ENCODE measurements at regions not wholly inside any gene's neighbourhood (a gene's known extent, or its start where the extent isn't known, plus 50 kb on each side); places are given as distances from the start of the nearest gene placed in this dataset.

- no peak for DNase-seq
- Histone ChIP-seq H3K4me1 (ENCODE audit: insufficient read depth, low read length) (no peaks in the 10 kb centered on the region; the same call in 1 of the 2 replicates), H4K20me1 (ENCODE audit: low read length) (no peaks in the 10 kb centered on the region), H3K36me3 (ENCODE audit: low read depth, low read length) (no peaks in the 10 kb centered on the region), H3K9me3 (ENCODE audit: low read length) (no peaks in the 10 kb centered on the region), H3K9me2 (replicated peaks; ENCODE audit: low read length) (no peaks in the 10 kb centered on the region), H3F3A (ENCODE audit: low read length, unreplicated experiment) (no peaks in the 10 kb centered on the region), H3K27me3 (ENCODE audit: low read length) (no peaks in the 10 kb centered on the region), H3K27ac (ENCODE audit: low read length) (no peak overlapping the region), H2AFZ (ENCODE audit: low read length) (no peak overlapping the region), H3K4me3 (ENCODE audit: low read length) (no peak overlapping the region), H3K79me2 (ENCODE audit: low read length) (no peaks in the 10 kb centered on the region), H3K9ac (ENCODE audit: low read length) (no peak overlapping the region), H3K4me2 (ENCODE audit: low read length) (no peak overlapping the region)
- no peak for TF ChIP-seq CTCF (conservative IDR thresholded peaks at IDR 0.05; ENCODE audit: low read depth, low read length)
- TF ChIP-seq EZH2 (IDR thresholded peaks at IDR 0.05; ENCODE audit: low read length, unreplicated experiment) = no peak
- TF ChIP-seq EZH2phosphoT487 (IDR thresholded peaks at IDR 0.05; ENCODE audit: borderline replicate concordance, low read length) = no peak
- ATAC-seq = no peak
- BruUV-seq (replicated peaks) = no TSS peak
- intact Hi-C loops (cut with micrococcal nuclease) = no loop called here
- POLR2A ChIA-PET (ENCODE audit: unreplicated experiment) = no interaction called here
- CTCF ChIA-PET = no interaction called here
Observed at GRCh38 chr3:66717806-66718205, 217.0 kb upstream of the LRIG1 start.

GRCh38 chr3:66719796-66720356, 219.1 kb upstream of the LRIG1 start:
- no peaks in the 10 kb centered on the region for H3K9me3 ChIP-seq (ENCODE audit: low read length)
- H3K27ac ChIP-seq (ENCODE audit: low read length) = no peak overlapping the region
- H3K4me1 ChIP-seq (ENCODE audit: insufficient read depth, low read length) = no peaks in the 10 kb centered on the region; the same call in 1 of the 2 replicates
- no peaks in the 10 kb centered on the region for H3K36me3 ChIP-seq (ENCODE audit: low read depth, low read length)
- H3K27me3 ChIP-seq (ENCODE audit: low read length) = no peaks in the 10 kb centered on the region
- ATAC-seq = no peak
- no peak overlapping the region for H3K4me3 ChIP-seq (ENCODE audit: low read length)
- no peak overlapping the region for H3K9ac ChIP-seq (ENCODE audit: low read length)
- BruUV-seq (replicated peaks) = no TSS peak
- no peak for DNase-seq
- POLR2A ChIA-PET (ENCODE audit: unreplicated experiment) = no interaction called here
- H3K4me2 ChIP-seq (ENCODE audit: low read length) = no peak overlapping the region
- H3F3A ChIP-seq (ENCODE audit: low read length, unreplicated experiment) = no peaks in the 10 kb centered on the region
- H4K20me1 ChIP-seq (ENCODE audit: low read length) = no peaks in the 10 kb centered on the region
- CTCF ChIA-PET = no interaction called here
- intact Hi-C loops (cut with micrococcal nuclease) = no loop called here
- no peaks in the 10 kb centered on the region for H3K79me2 ChIP-seq (ENCODE audit: low read length)
- no peaks in the 10 kb centered on the region for H3K9me2 ChIP-seq (replicated peaks; ENCODE audit: low read length)
- H2AFZ ChIP-seq (ENCODE audit: low read length) = no peak overlapping the region
- no peak for TF ChIP-seq EZH2phosphoT487 (IDR thresholded peaks at IDR 0.05; ENCODE audit: borderline replicate concordance, low read length)
- no peak for TF ChIP-seq EZH2 (IDR thresholded peaks at IDR 0.05; ENCODE audit: low read length, unreplicated experiment)
- TF ChIP-seq CTCF (conservative IDR thresholded peaks at IDR 0.05; ENCODE audit: low read depth, low read length) = no peak

- no peaks in the 10 kb centered on the region for H3F3A ChIP-seq (ENCODE audit: low read length, unreplicated experiment)
- H3K36me3 ChIP-seq (ENCODE audit: low read depth, low read length) = no peaks in the 10 kb centered on the region
- intact Hi-C loops (cut with micrococcal nuclease) = no loop called here
- ChIA-PET POLR2A (ENCODE audit: unreplicated experiment) (no interaction called here), CTCF (no interaction called here)
- H3K4me2 ChIP-seq (ENCODE audit: low read length) = no peak overlapping the region
- no peaks in the 10 kb centered on the region for H3K27me3 ChIP-seq (ENCODE audit: low read length)
- no TSS peak for BruUV-seq (replicated peaks)
- no peak overlapping the region for H3K9ac ChIP-seq (ENCODE audit: low read length)
- H3K27ac ChIP-seq (ENCODE audit: low read length) = no peak overlapping the region
- DNase-seq (no peak), ATAC-seq (no peak)
- H4K20me1 ChIP-seq (ENCODE audit: low read length) = no peaks in the 10 kb centered on the region
- no peaks in the 10 kb centered on the region for H3K9me2 ChIP-seq (replicated peaks; ENCODE audit: low read length)
- no peak overlapping the region for H2AFZ ChIP-seq (ENCODE audit: low read length)
- H3K9me3 ChIP-seq (ENCODE audit: low read length) = no peaks in the 10 kb centered on the region
- no peak overlapping the region for H3K4me3 ChIP-seq (ENCODE audit: low read length)
- TF ChIP-seq EZH2phosphoT487 (IDR thresholded peaks at IDR 0.05; ENCODE audit: borderline replicate concordance, low read length) (no peak), EZH2 (IDR thresholded peaks at IDR 0.05; ENCODE audit: low read length, unreplicated experiment) (no peak), CTCF (conservative IDR thresholded peaks at IDR 0.05; ENCODE audit: low read depth, low read length) (no peak)
- H3K79me2 ChIP-seq (ENCODE audit: low read length) = no peaks in the 10 kb centered on the region
- no peaks in the 10 kb centered on the region; the same call in 1 of the 2 replicates for H3K4me1 ChIP-seq (ENCODE audit: insufficient read depth, low read length)
Observed at GRCh38 chr3:66720508-66720907, 219.7 kb upstream of the LRIG1 start.
